ENCODE measurements at regions not wholly inside any gene's neighbourhood (a gene's known extent, or its start where the extent isn't known, plus 50 kb on each side); places are given as distances from the start of the nearest gene placed in this dataset.

DNA sequence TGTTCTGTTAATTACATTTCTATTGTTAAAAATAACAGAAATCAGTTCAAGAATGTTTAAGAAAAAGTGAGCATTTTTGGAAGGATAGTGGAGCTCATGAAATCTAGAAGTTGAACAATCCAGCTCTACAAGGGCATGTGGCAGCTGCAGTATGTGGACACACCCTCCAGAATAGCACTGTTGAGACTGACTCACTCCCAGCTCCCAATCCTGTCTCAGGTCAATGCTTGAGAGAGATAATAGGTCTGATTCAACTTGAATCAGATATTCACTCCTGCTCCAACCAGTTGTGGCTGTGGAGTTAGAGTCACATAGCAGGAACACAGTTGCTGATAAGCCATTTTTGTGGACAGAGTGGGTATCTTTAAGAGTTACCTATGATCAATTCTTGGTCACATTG is 113.0 kb upstream of the NTF3 start:
- TF ChIP-seq, protein P1, sequence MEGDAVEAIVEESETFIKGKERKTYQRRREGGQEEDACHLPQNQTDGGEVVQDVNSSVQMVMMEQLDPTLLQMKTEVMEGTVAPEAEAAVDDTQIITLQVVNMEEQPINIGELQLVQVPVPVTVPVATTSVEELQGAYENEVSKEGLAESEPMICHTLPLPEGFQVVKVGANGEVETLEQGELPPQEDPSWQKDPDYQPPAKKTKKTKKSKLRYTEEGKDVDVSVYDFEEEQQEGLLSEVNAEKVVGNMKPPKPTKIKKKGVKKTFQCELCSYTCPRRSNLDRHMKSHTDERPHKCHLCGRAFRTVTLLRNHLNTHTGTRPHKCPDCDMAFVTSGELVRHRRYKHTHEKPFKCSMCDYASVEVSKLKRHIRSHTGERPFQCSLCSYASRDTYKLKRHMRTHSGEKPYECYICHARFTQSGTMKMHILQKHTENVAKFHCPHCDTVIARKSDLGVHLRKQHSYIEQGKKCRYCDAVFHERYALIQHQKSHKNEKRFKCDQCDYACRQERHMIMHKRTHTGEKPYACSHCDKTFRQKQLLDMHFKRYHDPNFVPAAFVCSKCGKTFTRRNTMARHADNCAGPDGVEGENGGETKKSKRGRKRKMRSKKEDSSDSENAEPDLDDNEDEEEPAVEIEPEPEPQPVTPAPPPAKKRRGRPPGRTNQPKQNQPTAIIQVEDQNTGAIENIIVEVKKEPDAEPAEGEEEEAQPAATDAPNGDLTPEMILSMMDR (tag by site-specific recombination; IDR thresholded peaks at IDR 0.05): no peak
- TF ChIP-seq, protein P2, sequence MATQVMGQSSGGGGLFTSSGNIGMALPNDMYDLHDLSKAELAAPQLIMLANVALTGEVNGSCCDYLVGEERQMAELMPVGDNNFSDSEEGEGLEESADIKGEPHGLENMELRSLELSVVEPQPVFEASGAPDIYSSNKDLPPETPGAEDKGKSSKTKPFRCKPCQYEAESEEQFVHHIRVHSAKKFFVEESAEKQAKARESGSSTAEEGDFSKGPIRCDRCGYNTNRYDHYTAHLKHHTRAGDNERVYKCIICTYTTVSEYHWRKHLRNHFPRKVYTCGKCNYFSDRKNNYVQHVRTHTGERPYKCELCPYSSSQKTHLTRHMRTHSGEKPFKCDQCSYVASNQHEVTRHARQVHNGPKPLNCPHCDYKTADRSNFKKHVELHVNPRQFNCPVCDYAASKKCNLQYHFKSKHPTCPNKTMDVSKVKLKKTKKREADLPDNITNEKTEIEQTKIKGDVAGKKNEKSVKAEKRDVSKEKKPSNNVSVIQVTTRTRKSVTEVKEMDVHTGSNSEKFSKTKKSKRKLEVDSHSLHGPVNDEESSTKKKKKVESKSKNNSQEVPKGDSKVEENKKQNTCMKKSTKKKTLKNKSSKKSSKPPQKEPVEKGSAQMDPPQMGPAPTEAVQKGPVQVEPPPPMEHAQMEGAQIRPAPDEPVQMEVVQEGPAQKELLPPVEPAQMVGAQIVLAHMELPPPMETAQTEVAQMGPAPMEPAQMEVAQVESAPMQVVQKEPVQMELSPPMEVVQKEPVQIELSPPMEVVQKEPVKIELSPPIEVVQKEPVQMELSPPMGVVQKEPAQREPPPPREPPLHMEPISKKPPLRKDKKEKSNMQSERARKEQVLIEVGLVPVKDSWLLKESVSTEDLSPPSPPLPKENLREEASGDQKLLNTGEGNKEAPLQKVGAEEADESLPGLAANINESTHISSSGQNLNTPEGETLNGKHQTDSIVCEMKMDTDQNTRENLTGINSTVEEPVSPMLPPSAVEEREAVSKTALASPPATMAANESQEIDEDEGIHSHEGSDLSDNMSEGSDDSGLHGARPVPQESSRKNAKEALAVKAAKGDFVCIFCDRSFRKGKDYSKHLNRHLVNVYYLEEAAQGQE (tag by site-specific recombination; IDR thresholded peaks at IDR 0.05): no peak
- TF ChIP-seq, protein P3, sequence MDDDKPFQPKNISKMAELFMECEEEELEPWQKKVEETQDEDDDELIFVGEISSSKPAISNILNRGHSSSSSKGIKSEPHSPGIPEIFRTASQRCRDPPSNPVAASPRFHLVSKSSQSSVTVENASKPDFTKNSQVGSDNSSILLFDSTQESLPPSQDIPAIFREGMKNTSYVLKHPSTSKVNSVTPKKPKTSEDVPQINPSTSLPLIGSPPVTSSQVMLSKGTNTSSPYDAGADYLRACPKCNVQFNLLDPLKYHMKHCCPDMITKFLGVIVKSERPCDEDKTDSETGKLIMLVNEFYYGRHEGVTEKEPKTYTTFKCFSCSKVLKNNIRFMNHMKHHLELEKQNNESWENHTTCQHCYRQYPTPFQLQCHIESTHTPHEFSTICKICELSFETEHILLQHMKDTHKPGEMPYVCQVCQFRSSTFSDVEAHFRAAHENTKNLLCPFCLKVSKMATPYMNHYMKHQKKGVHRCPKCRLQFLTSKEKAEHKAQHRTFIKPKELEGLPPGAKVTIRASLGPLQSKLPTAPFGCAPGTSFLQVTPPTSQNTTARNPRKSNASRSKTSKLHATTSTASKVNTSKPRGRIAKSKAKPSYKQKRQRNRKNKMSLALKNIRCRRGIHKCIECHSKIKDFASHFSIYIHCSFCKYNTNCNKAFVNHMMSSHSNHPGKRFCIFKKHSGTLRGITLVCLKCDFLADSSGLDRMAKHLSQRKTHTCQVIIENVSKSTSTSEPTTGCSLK (tag by site-specific recombination; IDR thresholded peaks at IDR 0.05): no peak
- no peak for TF ChIP-seq BCL11B (tag by site-specific recombination; IDR thresholded peaks at IDR 0.05; ENCODE audit: low read depth)
- no peak for TF ChIP-seq ZNF274 (IDR thresholded peaks at IDR 0.05; ENCODE audit: low read length)
- TF ChIP-seq ZNF274 (tag by site-specific recombination; IDR thresholded peaks at IDR 0.05; ENCODE audit: borderline replicate concordance): no peak
- TF ChIP-seq PRDM1 (tag by site-specific recombination; IDR thresholded peaks at IDR 0.05): no peak
